ENCODE measurements at regions not wholly inside any gene's neighbourhood (a gene's known extent, or its start where the extent isn't known, plus 50 kb on each side); places are given as distances from the start of the nearest gene placed in this dataset.

DNA sequence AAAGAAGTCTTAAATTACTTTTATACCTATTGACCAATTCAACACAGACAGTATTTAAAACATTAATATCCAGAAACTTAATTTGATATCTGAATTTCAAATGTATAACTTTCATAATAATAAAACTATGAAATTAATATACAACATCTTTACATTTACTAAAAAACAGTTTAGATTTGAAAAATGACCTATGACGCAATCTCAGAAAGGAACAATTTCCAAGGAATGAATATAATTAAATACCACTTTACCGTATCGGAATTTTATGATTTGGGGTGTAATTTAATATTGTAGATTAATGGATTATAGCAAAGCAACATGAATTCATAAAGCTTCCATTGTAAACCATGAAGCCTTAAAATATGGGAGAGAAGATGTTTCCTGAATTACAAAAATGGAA, 321.5 kb upstream of the TRPM3 start:
- TF ChIP-seq, protein P1, sequence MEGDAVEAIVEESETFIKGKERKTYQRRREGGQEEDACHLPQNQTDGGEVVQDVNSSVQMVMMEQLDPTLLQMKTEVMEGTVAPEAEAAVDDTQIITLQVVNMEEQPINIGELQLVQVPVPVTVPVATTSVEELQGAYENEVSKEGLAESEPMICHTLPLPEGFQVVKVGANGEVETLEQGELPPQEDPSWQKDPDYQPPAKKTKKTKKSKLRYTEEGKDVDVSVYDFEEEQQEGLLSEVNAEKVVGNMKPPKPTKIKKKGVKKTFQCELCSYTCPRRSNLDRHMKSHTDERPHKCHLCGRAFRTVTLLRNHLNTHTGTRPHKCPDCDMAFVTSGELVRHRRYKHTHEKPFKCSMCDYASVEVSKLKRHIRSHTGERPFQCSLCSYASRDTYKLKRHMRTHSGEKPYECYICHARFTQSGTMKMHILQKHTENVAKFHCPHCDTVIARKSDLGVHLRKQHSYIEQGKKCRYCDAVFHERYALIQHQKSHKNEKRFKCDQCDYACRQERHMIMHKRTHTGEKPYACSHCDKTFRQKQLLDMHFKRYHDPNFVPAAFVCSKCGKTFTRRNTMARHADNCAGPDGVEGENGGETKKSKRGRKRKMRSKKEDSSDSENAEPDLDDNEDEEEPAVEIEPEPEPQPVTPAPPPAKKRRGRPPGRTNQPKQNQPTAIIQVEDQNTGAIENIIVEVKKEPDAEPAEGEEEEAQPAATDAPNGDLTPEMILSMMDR (IDR thresholded peaks at IDR 0.05; ENCODE audit: extremely low read depth in 1 of 2, insufficient read depth in 1 of 2, low read depth in 1 of 2, low read length in 2 of 2): no peak
- TF ChIP-seq EZH2 (IDR thresholded peaks at IDR 0.05; ENCODE audit: borderline replicate concordance, low read depth, low read length, severe bottlenecking): no peak
- TF ChIP-seq FOS (IDR thresholded peaks at IDR 0.05; ENCODE audit: borderline replicate concordance, insufficient read depth, low read length): no peak
- no peak for TF ChIP-seq MYC (IDR thresholded peaks at IDR 0.05; ENCODE audit: low read depth, low read length)
- TF ChIP-seq POLR2A (IDR thresholded peaks at IDR 0.05; ENCODE audit: low read depth, low read length): no peak
- no peak for TF ChIP-seq GATA2 (IDR thresholded peaks at IDR 0.05; ENCODE audit: insufficient read depth, insufficient read length, low read depth, low read length)

All from endothelial cell of umbilical vein (primary cell).